HL-60 (cell line): ENCODE measurements at regions not wholly inside any gene's neighbourhood (a gene's known extent, or its start where the extent isn't known, plus 50 kb on each side); places are given as distances from the start of the nearest gene placed in this dataset.

Source experiments
- CTCF ChIP-seq: IDR thresholded peaks from one replicate; pipeline ENCODE4 v1.5.1; 2011; ENCODE audit warnings: low read length, control low read depth, inconsistent platforms; ENCODE audit not compliant: insufficient read depth
- GABPA ChIP-seq: IDR thresholded peaks from 2 replicates; pipeline ENCODE4 v1.6.1; 2012; ENCODE audit warnings: low read depth
- POLR2AphosphoS5 ChIP-seq: IDR thresholded peaks from 2 replicates; pipeline ENCODE4 v1.6.1; 2012; ENCODE audit warnings: low read depth
- REST ChIP-seq: IDR thresholded peaks from 2 replicates; pipeline ENCODE4 v1.6.1; 2012; ENCODE audit warnings: low read depth; ENCODE audit not compliant: insufficient replicate concordance
- SPI1 ChIP-seq: IDR thresholded peaks from 2 replicates; pipeline ENCODE4 v1.6.1; 2012; ENCODE audit warnings: low read depth, mild to moderate bottlenecking, borderline replicate concordance

- TF ChIP-seq CTCF = no peak
- no peak for TF ChIP-seq REST
- TF ChIP-seq GABPA = no peak
- no peak for TF ChIP-seq POLR2AphosphoS5
- TF ChIP-seq SPI1 = no peak
These were observed 412.6 kb upstream of the PAPPA start for GRCh38 chr9:115740986-115741385.
